Neural cell (in vitro differentiated cells): ENCODE measurements at regions not wholly inside any gene's neighbourhood (a gene's known extent, or its start where the extent isn't known, plus 50 kb on each side); places are given as distances from the start of the nearest gene placed in this dataset.

Source experiments
- H2AFZ ChIP-seq: fragments of 200-600, 300-800 bp; sonication (generic), shearing (Covaris generic); 2 replicates; pipeline ENCODE4 v1.6.0; 2014; ENCODE audit warnings: low read depth, mild to moderate bottlenecking, antibody characterized with exemption, low read length, moderate library complexity
- H3F3A ChIP-seq: fragments of 200-600 bp; shearing (Covaris generic); 2 replicates; pipeline ENCODE4 v1.6.1; 2016; ENCODE audit warnings: mild to moderate bottlenecking, moderate library complexity, mixed read lengths, antibody characterized with exemption, low read length; ENCODE audit not compliant: insufficient read depth, poor library complexity, severe bottlenecking
- H3K27ac ChIP-seq: fragments of 200-600, 300-800 bp; sonication (generic), shearing (Covaris generic); 2 replicates; pipeline ENCODE4 v1.5.1; 2014; ENCODE audit warnings: mild to moderate bottlenecking, low read length, moderate library complexity
- H3K27me3 ChIP-seq: fragments of 300-800, 200-600 bp; sonication (generic), shearing (Covaris generic); 2 replicates; pipeline ENCODE4 v1.6.0; 2014; ENCODE audit warnings: mild to moderate bottlenecking, low read depth, low read length, moderate library complexity; ENCODE audit not compliant: insufficient read depth
- H3K36me3 ChIP-seq: fragments of 300-800, 200-600 bp; sonication (generic), shearing (Covaris generic); 2 replicates; pipeline ENCODE4 v1.5.1; 2014; ENCODE audit warnings: mild to moderate bottlenecking, antibody characterized with exemption, low read length, moderate library complexity; ENCODE audit not compliant: insufficient read depth
- H3K4me2 ChIP-seq: fragments of 300-800, 200-600 bp; sonication (generic), shearing (Covaris generic); 2 replicates; pipeline ENCODE4 v1.6.0; 2014; ENCODE audit warnings: mild to moderate bottlenecking, low read length
- H3K4me3 ChIP-seq: fragments of 300-800, 200-600 bp; sonication (generic), shearing (Covaris generic); 2 replicates; pipeline ENCODE4 v1.5.1; 2014; ENCODE audit warnings: mild to moderate bottlenecking, low read length, moderate library complexity
- H3K79me2 ChIP-seq: fragments of 200-600 bp; shearing (Covaris generic); replicated peaks from 2 replicates; pipeline ENCODE4 v1.6.0; 2014; ENCODE audit warnings: mild to moderate bottlenecking, low read length, moderate library complexity; ENCODE audit not compliant: insufficient read depth
- H3K9ac ChIP-seq: fragments of 300-800, 200-600 bp; sonication (generic), shearing (Covaris generic); 2 replicates; pipeline ENCODE4 v1.6.1; 2016; ENCODE audit warnings: mild to moderate bottlenecking, low read length, mixed read lengths
- H3K9me2 ChIP-seq: fragments of 200-600 bp; shearing (Covaris generic); 2 replicates; pipeline ENCODE4 v1.6.1; 2016; ENCODE audit warnings: mild to moderate bottlenecking, low read length, mixed read lengths; ENCODE audit not compliant: insufficient read depth
- H3K9me3 ChIP-seq: fragments of 200-600, 300-800 bp; sonication (generic), shearing (Covaris generic); 2 replicates; pipeline ENCODE4 v1.6.1; 2016; ENCODE audit warnings: mild to moderate bottlenecking, mixed run types, low read length, moderate library complexity, mixed read lengths
- H4K20me1 ChIP-seq: fragments of 200-600 bp; shearing (Covaris generic); 2 replicates; pipeline ENCODE4 v1.6.1; 2016; ENCODE audit warnings: mild to moderate bottlenecking, mixed run types; ENCODE audit not compliant: insufficient read depth
- EP300 ChIP-seq: fragments of 450-650 bp; conservative IDR thresholded peaks from 2 replicates; pipeline ENCODE4 v1.6.1; 2014; ENCODE audit warnings: antibody characterized with exemption, mild to moderate bottlenecking, moderate library complexity; ENCODE audit not compliant: poor library complexity, severe bottlenecking
- EZH2 ChIP-seq: fragments of 200-600, 300-800 bp; shearing (Covaris generic), sonication (generic); IDR thresholded peaks from 2 replicates; pipeline ENCODE4 v1.6.1; 2014; ENCODE audit warnings: antibody characterized with exemption, low read length, borderline replicate concordance, mild to moderate bottlenecking; ENCODE audit not compliant: insufficient read depth, poor library complexity, severe bottlenecking
- MXI1 ChIP-seq: fragments of 450-650 bp; conservative IDR thresholded peaks from 2 replicates; pipeline ENCODE4 v1.6.1; 2014; ENCODE audit warnings: antibody characterized with exemption, mild to moderate bottlenecking; ENCODE audit not compliant: poor library complexity, severe bottlenecking
- POLR2AphosphoS5 ChIP-seq: IDR thresholded peaks from 2 replicates; pipeline ENCODE4 v1.6.1; 2012
- RAD21 ChIP-seq: fragments of 450-650 bp; conservative IDR thresholded peaks from 2 replicates; pipeline ENCODE4 v1.6.1; 2014; ENCODE audit warnings: antibody characterized with exemption, mild to moderate bottlenecking, moderate library complexity
- REST ChIP-seq: IDR thresholded peaks from 2 replicates; pipeline ENCODE4 v1.6.1; 2012; ENCODE audit warnings: borderline replicate concordance
- SMC3 ChIP-seq: fragments of 450-650 bp; conservative IDR thresholded peaks from 2 replicates; pipeline ENCODE4 v1.6.1; 2014; ENCODE audit warnings: antibody characterized with exemption, mild to moderate bottlenecking, moderate library complexity; ENCODE audit not compliant: poor library complexity
- TAF1 ChIP-seq: IDR thresholded peaks from 2 replicates; pipeline ENCODE4 v1.6.1; 2012; ENCODE audit warnings: low read depth
- TF ChIP-seq, protein P1 (sequence below): fragments of 450-650 bp; IDR thresholded peaks from 2 replicates; pipeline ENCODE4 v1.5.1; 2014; ENCODE audit warnings: antibody characterized with exemption, mild to moderate bottlenecking, moderate library complexity; ENCODE audit not compliant: poor library complexity, severe bottlenecking

DNA sequence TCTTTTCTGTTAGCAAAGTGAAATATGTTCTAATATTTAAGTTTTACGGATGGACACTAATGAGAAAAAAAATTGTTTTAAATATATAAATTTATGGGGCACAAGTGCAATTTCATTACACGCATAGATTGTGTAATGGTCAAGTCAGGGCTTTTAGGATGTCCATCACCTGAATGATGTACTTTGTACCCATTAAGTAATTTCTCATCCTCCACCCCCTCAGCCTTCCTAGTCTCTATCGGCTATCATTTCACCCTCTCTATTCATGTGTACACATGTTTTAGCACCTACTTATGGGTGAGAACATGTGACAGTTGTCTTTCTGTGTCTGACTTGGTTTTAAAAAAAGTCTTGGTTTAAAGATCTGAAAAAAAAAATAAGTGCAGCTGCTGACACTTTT, 616.0 kb downstream of the IQCM start:
- Histone ChIP-seq H3K27me3 (no peaks in the 10 kb centered on the region), H3K9me3 (no peaks in the 10 kb centered on the region), H3K9me2 (no peaks in the 10 kb centered on the region), H2AFZ (no peak overlapping the region), H4K20me1 (no peaks in the 10 kb centered on the region), H3F3A (no peaks in the 10 kb centered on the region), H3K36me3 (no peaks in the 10 kb centered on the region), H3K9ac (no peak overlapping the region), H3K4me2 (no peak overlapping the region), H3K79me2 (no peaks in the 10 kb centered on the region), H3K27ac (no peak overlapping the region), H3K4me3 (no peak overlapping the region)
- no peak for TF ChIP-seq EP300

GRCh38 chr4:149194061-149194460, 621.6 kb downstream of the IQCM start:
- H4K20me1 ChIP-seq: no peaks in the 10 kb centered on the region
- no peak overlapping the region for H2AFZ ChIP-seq
- no peak overlapping the region for H3K27ac ChIP-seq
- no peak overlapping the region for H3K9ac ChIP-seq
- no peaks in the 10 kb centered on the region for H3F3A ChIP-seq
- H3K4me2 ChIP-seq: no peak overlapping the region
- H3K9me3 ChIP-seq: no peaks in the 10 kb centered on the region
- no peaks in the 10 kb centered on the region for H3K27me3 ChIP-seq
- H3K79me2 ChIP-seq: no peaks in the 10 kb centered on the region
- H3K9me2 ChIP-seq: no peaks in the 10 kb centered on the region
- no peaks in the 10 kb centered on the region for H3K36me3 ChIP-seq
- no peak for TF ChIP-seq RAD21
- no peak for TF ChIP-seq POLR2AphosphoS5
- TF ChIP-seq, protein P1, sequence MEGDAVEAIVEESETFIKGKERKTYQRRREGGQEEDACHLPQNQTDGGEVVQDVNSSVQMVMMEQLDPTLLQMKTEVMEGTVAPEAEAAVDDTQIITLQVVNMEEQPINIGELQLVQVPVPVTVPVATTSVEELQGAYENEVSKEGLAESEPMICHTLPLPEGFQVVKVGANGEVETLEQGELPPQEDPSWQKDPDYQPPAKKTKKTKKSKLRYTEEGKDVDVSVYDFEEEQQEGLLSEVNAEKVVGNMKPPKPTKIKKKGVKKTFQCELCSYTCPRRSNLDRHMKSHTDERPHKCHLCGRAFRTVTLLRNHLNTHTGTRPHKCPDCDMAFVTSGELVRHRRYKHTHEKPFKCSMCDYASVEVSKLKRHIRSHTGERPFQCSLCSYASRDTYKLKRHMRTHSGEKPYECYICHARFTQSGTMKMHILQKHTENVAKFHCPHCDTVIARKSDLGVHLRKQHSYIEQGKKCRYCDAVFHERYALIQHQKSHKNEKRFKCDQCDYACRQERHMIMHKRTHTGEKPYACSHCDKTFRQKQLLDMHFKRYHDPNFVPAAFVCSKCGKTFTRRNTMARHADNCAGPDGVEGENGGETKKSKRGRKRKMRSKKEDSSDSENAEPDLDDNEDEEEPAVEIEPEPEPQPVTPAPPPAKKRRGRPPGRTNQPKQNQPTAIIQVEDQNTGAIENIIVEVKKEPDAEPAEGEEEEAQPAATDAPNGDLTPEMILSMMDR: no peak
- no peak for TF ChIP-seq REST
- TF ChIP-seq EZH2: no peak
- no peak for TF ChIP-seq TAF1
- no peak for TF ChIP-seq SMC3
- no peak for TF ChIP-seq MXI1
- no peak for TF ChIP-seq EP300
- no peak overlapping the region for H3K4me3 ChIP-seq

DNA sequence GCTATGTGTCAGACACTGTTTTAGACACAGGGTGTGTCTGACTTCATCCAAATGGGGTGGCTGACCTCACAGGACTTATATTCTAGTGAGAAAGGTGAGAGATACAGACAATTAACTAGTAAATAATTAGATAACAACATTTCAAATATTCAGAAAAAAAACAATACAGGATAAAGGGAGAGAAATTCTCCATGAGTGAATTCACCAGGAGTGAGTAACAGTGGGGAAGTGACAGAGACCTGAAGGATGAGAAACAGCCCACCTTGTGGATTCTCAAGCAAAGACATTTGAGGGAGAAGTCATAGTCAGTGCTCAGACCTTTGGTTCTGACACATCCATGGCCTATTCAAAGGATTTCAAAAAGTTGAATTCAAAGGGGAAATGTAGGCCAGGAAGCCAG, 627.9 kb downstream of the IQCM start:
- H3K27me3 ChIP-seq: no peaks in the 10 kb centered on the region
- no peaks in the 10 kb centered on the region for H3K9me2 ChIP-seq
- TF ChIP-seq POLR2AphosphoS5 (no peak), EP300 (no peak), REST (no peak), MXI1 (no peak), EZH2 (no peak), SMC3 (no peak), RAD21 (no peak), TAF1 (no peak)
- TF ChIP-seq, protein P1: no peak
- H3K27ac ChIP-seq: no peak overlapping the region
- H2AFZ ChIP-seq: no peak overlapping the region
- H3K9ac ChIP-seq: no peak overlapping the region
- no peak overlapping the region for H3K4me3 ChIP-seq
- H3K79me2 ChIP-seq: no peaks in the 10 kb centered on the region
- H4K20me1 ChIP-seq: no peaks in the 10 kb centered on the region
- no peaks in the 10 kb centered on the region for H3K36me3 ChIP-seq
- H3K9me3 ChIP-seq: no peaks in the 10 kb centered on the region
- H3F3A ChIP-seq: no peaks in the 10 kb centered on the region
- H3K4me2 ChIP-seq: no peak overlapping the region
